Neural progenitor cell (in vitro differentiated cells): ENCODE measurements at regions not wholly inside any gene's neighbourhood (a gene's known extent, or its start where the extent isn't known, plus 50 kb on each side); places are given as distances from the start of the nearest gene placed in this dataset.
"Not testable (repeated sequence)": the region's sequence is repeated elsewhere in the genome, so short reads cannot be mapped to it uniquely, and the experiment has no call there.

Source experiments
- DNase-seq: peaks from one replicate; pipeline ENCODE4 v3.0.0-alpha.2; 2016; ENCODE audit warnings: low spot score
- H2AFZ ChIP-seq: fragments of 200-600 bp; sonication (generic); replicated peaks from 2 replicates; pipeline ENCODE4 v1.6.1; 2016; ENCODE audit warnings: antibody characterized with exemption
- H3F3A ChIP-seq: fragments of 200-600 bp; sonication (generic); 2 replicates; pipeline ENCODE4 v1.6.1; 2016; ENCODE audit warnings: antibody characterized with exemption, low read depth
- H3K27ac ChIP-seq: fragments of 200-600 bp; sonication (generic); 2 replicates; pipeline ENCODE4 v1.5.1; 2016; ENCODE audit warnings: mild to moderate bottlenecking
- H3K27me3 ChIP-seq: fragments of 200-600 bp; sonication (generic); 2 replicates; pipeline ENCODE4 v1.6.1; 2016; ENCODE audit warnings: mild to moderate bottlenecking, moderate library complexity
- H3K36me3 ChIP-seq: fragments of 200-600 bp; sonication (generic); 2 replicates; pipeline ENCODE4 v1.5.1; 2016
- H3K4me1 ChIP-seq: fragments of 200-600 bp; sonication (generic); 2 replicates; pipeline ENCODE4 v1.6.1; 2016; ENCODE audit warnings: mixed run types
- H3K4me2 ChIP-seq: fragments of 200-600 bp; sonication (generic); 2 replicates; pipeline ENCODE4 v1.6.1; 2016
- H3K4me3 ChIP-seq: fragments of 200-600 bp; sonication (generic); 2 replicates; pipeline ENCODE4 v1.5.1; 2016
- H3K79me2 ChIP-seq: fragments of 200-600 bp; sonication (generic); 2 replicates; pipeline ENCODE4 v1.6.1; 2016; ENCODE audit warnings: low read depth
- H3K9ac ChIP-seq: fragments of 200-600 bp; sonication (generic); 2 replicates; pipeline ENCODE4 v1.6.1; 2016
- H3K9me3 ChIP-seq: fragments of 200-600 bp; sonication (generic); 2 replicates; pipeline ENCODE4 v1.5.1; 2016; ENCODE audit warnings: low read depth
- H4K20me1 ChIP-seq: fragments of 200-600 bp; sonication (generic); 2 replicates; pipeline ENCODE4 v1.6.1; 2016; ENCODE audit warnings: low read depth
- H3K27ac Mint-ChIP-seq: 3 replicates; pipeline ENCODE4 v1.8.0; 2021; ENCODE audit warnings: mixed read lengths
- H3K27me3 Mint-ChIP-seq: 2 replicates; pipeline ENCODE4 v1.8.0; 2022; ENCODE audit warnings: low read depth, mild to moderate bottlenecking, inconsistent platforms, moderate library complexity, mixed read lengths; ENCODE audit not compliant: insufficient read depth
- H3K36me3 Mint-ChIP-seq: 3 replicates; pipeline ENCODE4 v1.8.0; 2021; ENCODE audit warnings: mixed read lengths
- H3K4me1 Mint-ChIP-seq: 3 replicates; pipeline ENCODE4 v1.8.0; 2021; ENCODE audit warnings: mixed read lengths
- H3K4me3 Mint-ChIP-seq: 3 replicates; pipeline ENCODE4 v1.8.0; 2021; ENCODE audit warnings: mild to moderate bottlenecking, moderate library complexity, mixed read lengths
- H3K9me3 Mint-ChIP-seq: 3 replicates; pipeline ENCODE4 v1.8.0; 2020; ENCODE audit warnings: mixed read lengths
- EZH2 ChIP-seq: fragments of 200-600 bp; sonication (generic); IDR thresholded peaks from 2 replicates; pipeline ENCODE4 v1.6.1; 2017; ENCODE audit warnings: antibody characterized with exemption, mild to moderate bottlenecking, moderate library complexity
- EZH2phosphoT487 ChIP-seq: fragments of 200-600 bp; sonication (generic); IDR thresholded peaks from 2 replicates; pipeline ENCODE4 v1.6.1; 2017; ENCODE audit warnings: antibody characterized with exemption
- TF ChIP-seq, protein P1 (sequence below): fragments of 200-600 bp; sonication (generic); IDR thresholded peaks from 2 replicates; pipeline ENCODE4 v1.5.1; 2017; ENCODE audit warnings: antibody characterized with exemption, mild to moderate bottlenecking

DNA sequence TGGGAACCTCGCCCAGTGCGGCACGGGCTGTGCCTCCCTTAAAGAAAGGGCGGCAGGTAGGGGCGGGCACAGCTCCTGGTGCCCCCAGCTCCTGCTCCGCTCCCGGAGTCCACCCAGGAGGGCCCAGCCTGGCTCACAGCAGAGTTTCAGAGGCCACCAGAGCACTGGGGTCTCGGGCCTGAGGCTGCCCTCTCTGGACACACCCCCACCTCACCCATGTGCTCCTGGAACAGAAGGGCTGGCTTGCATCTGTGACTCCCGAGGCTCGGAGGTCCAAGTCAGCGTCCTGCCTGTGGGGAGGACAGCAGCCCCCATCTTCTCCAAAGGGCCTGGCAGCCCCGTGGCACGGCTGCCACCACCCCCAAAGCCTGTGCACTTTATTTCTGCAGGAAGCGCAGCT lies 62.7 kb downstream of the RBFOX3 start:
- peaks cover 9% of the 10 kb centered on the region for H3F3A ChIP-seq
- H3K27me3 ChIP-seq, result no peaks in the 10 kb centered on the region
- Mint-ChIP-seq H3K9me3 (peaks cover 9% of the 10 kb centered on the region), H3K4me1 (peaks cover 14% of the 10 kb centered on the region), H3K27me3 (peaks cover 10% of the 10 kb centered on the region), H3K27ac (no peak overlapping the region), H3K4me3 (no peak overlapping the region), H3K36me3 (no peaks in the 10 kb centered on the region)
- DNase-seq, result no peak
- no peak overlapping the region for H2AFZ ChIP-seq
- H3K4me2 ChIP-seq, result no peak overlapping the region
- peaks cover 5% of the 10 kb centered on the region for H3K9me3 ChIP-seq
- no peaks in the 10 kb centered on the region for H3K79me2 ChIP-seq
- H3K9ac ChIP-seq, result no peak overlapping the region
- no peaks in the 10 kb centered on the region for H3K36me3 ChIP-seq
- TF ChIP-seq EZH2, result no peak
- TF ChIP-seq EZH2phosphoT487, result no peak
- TF ChIP-seq, protein P1, sequence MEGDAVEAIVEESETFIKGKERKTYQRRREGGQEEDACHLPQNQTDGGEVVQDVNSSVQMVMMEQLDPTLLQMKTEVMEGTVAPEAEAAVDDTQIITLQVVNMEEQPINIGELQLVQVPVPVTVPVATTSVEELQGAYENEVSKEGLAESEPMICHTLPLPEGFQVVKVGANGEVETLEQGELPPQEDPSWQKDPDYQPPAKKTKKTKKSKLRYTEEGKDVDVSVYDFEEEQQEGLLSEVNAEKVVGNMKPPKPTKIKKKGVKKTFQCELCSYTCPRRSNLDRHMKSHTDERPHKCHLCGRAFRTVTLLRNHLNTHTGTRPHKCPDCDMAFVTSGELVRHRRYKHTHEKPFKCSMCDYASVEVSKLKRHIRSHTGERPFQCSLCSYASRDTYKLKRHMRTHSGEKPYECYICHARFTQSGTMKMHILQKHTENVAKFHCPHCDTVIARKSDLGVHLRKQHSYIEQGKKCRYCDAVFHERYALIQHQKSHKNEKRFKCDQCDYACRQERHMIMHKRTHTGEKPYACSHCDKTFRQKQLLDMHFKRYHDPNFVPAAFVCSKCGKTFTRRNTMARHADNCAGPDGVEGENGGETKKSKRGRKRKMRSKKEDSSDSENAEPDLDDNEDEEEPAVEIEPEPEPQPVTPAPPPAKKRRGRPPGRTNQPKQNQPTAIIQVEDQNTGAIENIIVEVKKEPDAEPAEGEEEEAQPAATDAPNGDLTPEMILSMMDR, result no peak
- H3K4me3 ChIP-seq, result no peak overlapping the region
- peaks cover 14% of the 10 kb centered on the region for H3K4me1 ChIP-seq
- H4K20me1 ChIP-seq, result no peaks in the 10 kb centered on the region
- no peak overlapping the region for H3K27ac ChIP-seq

DNA sequence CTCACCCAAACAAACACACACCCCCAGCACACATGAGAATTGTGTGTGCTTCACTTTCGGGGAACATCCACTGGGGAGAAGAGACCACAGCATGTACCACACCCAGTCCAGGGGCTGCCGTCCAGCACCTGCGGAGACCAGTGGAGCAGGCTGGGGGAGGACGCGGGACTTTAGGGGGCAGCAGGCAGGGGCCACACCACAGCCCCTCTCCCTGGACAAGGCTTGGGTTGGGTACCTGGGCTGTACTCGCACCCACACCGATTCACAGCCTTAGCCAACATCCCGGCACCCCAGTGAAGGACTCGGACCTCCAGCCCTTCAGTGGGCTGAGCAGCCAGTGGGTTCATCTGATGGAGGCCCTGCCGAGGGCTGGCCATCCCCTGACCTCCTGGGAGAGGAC lies 63.3 kb downstream of the RBFOX3 start:
- H3K27ac ChIP-seq, result no peak overlapping the region
- peaks cover 14% of the 10 kb centered on the region for H3K4me1 Mint-ChIP-seq
- peaks cover 10% of the 10 kb centered on the region for H3K27me3 Mint-ChIP-seq

DNA sequence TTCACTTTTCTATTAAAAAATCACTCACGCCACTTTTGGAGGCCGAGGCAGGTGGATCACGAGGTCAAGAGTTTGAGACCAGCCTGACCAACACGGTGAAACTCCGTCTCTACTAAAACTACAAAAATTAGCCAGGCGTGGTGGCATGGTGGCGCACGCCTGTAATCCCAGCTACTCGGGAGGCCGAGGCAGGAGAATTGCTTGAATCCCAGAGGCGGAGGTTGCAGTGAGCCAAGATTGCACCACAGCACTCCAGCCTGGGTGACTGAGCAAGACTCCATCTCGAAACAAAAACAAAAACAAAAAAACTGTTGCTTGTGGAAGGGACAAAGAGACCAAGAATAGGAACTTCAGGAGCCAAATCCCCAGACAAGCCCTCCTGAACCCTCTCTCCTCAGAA lies 63.7 kb downstream of the RBFOX3 start:
- H3K9me3 ChIP-seq, H3K79me2 ChIP-seq, H3K4me3 ChIP-seq, H3F3A ChIP-seq, H3K27ac Mint-ChIP-seq, H3K36me3 ChIP-seq, H3K36me3 Mint-ChIP-seq, H3K27ac ChIP-seq, H3K9me3 Mint-ChIP-seq, H3K27me3 Mint-ChIP-seq, H3K4me2 ChIP-seq, H3K9ac ChIP-seq, H4K20me1 ChIP-seq, H3K4me3 Mint-ChIP-seq, DNase-seq, H2AFZ ChIP-seq, H3K27me3 ChIP-seq: not testable (repeated sequence)
- peaks cover 14% of the 10 kb centered on the region for H3K4me1 Mint-ChIP-seq
- H3K4me1 ChIP-seq, result peaks cover 14% of the 10 kb centered on the region

More for the DNA sequence above, 63.3 kb downstream of the RBFOX3 start:
- H3K27me3 ChIP-seq, result no peaks in the 10 kb centered on the region
- no peak for DNase-seq
- H3K9me3 Mint-ChIP-seq, result peaks cover 9% of the 10 kb centered on the region
- H3K4me3 Mint-ChIP-seq, result no peak overlapping the region
- no peaks in the 10 kb centered on the region for H3K36me3 Mint-ChIP-seq
- H2AFZ ChIP-seq, result no peak overlapping the region
- H3F3A ChIP-seq, result peaks cover 9% of the 10 kb centered on the region
- H3K79me2 ChIP-seq, result no peaks in the 10 kb centered on the region
- no peak for TF ChIP-seq EZH2phosphoT487
- TF ChIP-seq, protein P1, result no peak
- no peak for TF ChIP-seq EZH2
- H4K20me1 ChIP-seq, result no peaks in the 10 kb centered on the region
- no peak overlapping the region for H3K27ac Mint-ChIP-seq
- H3K36me3 ChIP-seq, result no peaks in the 10 kb centered on the region
- H3K4me3 ChIP-seq, result no peak overlapping the region
- no peaks in the 10 kb centered on the region for H3K9me3 ChIP-seq
- H3K9ac ChIP-seq, result no peak overlapping the region
- H3K4me1 ChIP-seq, result peaks cover 14% of the 10 kb centered on the region
- H3K4me2 ChIP-seq, result no peak overlapping the region

DNA sequence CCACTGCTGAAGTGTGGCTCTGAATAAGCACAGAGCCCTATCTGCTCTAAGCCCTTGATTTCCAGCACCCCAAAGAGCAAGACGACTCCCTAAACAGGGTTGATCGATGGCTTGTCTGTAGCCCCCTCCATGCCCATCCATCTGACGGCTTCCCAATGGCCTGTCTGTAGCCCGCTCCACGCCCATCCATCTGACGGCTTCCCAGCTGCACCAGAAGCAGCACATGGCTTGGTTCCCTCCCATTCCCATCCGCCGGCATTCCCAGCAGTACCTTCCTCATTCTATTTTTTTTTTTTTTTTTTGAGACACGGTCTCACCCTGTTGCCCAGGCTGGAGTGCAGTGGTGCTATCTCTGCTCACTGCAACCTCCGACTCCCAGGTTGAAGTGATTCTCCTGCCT lies 64.5 kb downstream of the RBFOX3 start:
- Histone ChIP-seq H3K9ac (no peak overlapping the region), H4K20me1 (no peaks in the 10 kb centered on the region), H3K9me3 (no peaks in the 10 kb centered on the region), H3K79me2 (no peaks in the 10 kb centered on the region), H3K4me3 (no peak overlapping the region), H3F3A (peaks cover 9% of the 10 kb centered on the region), H3K36me3 (no peaks in the 10 kb centered on the region), H3K27me3 (no peaks in the 10 kb centered on the region), H3K4me1 (peaks cover 14% of the 10 kb centered on the region), H2AFZ (no peak overlapping the region), H3K27ac (no peak overlapping the region), H3K4me2 (no peak overlapping the region)
- no peak for DNase-seq
- Mint-ChIP-seq H3K4me1 (peaks cover 18% of the 10 kb centered on the region), H3K27ac (no peak overlapping the region), H3K9me3 (peaks cover 3% of the 10 kb centered on the region), H3K36me3 (no peaks in the 10 kb centered on the region), H3K4me3 (peak overlapping the region; percentile 1), H3K27me3 (peaks cover 10% of the 10 kb centered on the region)
- TF ChIP-seq, protein P1, result no peak
- no peak for TF ChIP-seq EZH2phosphoT487
- TF ChIP-seq EZH2, result no peak
